ENCODE measurements at regions not wholly inside any gene's neighbourhood (a gene's known extent, or its start where the extent isn't known, plus 50 kb on each side); places are given as distances from the start of the nearest gene placed in this dataset.

- Histone ChIP-seq H3K79me2 (ENCODE audit: insufficient read depth, low read length) (no peaks in the 10 kb centered on the region), H3K4me3 (ENCODE audit: insufficient read depth, low read length) (no peak overlapping the region), H3K36me3 (ENCODE audit: insufficient read depth, low read length) (no peaks in the 10 kb centered on the region), H3K27me3 (ENCODE audit: insufficient read depth, low read length) (no peaks in the 10 kb centered on the region), H3K9me3 (ENCODE audit: low read depth, low read length) (peaks cover 2% of the 10 kb centered on the region), H3K27ac (ENCODE audit: low read depth, low read length) (no peak overlapping the region), H3K4me1 (ENCODE audit: insufficient read depth, low read length) (no peaks in the 10 kb centered on the region), H4K20me1 (ENCODE audit: insufficient read depth, low read length) (no peaks in the 10 kb centered on the region), H2AFZ (ENCODE audit: low read length) (no peak overlapping the region), H3K4me2 (ENCODE audit: insufficient read depth, low read length) (no peak overlapping the region)
- TF ChIP-seq CTCF (IDR thresholded peaks at IDR 0.05; ENCODE audit: extremely low read depth, low read depth, low read length) = no peak
- DNase-seq (ENCODE audit: insufficient read length, low spot score, missing footprints) = no peak
Measured at GRCh38 chr6:23591761-23592160, 534.3 kb upstream of the NRSN1 start.

GRCh38 chr6:23600118-23600517 lies 525.9 kb upstream of the NRSN1 start:
- H3K9me3 ChIP-seq (ENCODE audit: low read depth, low read length) = no peaks in the 10 kb centered on the region
- H3K4me1 ChIP-seq (ENCODE audit: insufficient read depth, low read length) = no peaks in the 10 kb centered on the region
- DNase-seq (ENCODE audit: insufficient read length, low spot score, missing footprints) = no peak
- no peak overlapping the region for H2AFZ ChIP-seq (ENCODE audit: low read length)
- no peak overlapping the region for H3K27ac ChIP-seq (ENCODE audit: low read depth, low read length)
- H4K20me1 ChIP-seq (ENCODE audit: insufficient read depth, low read length) = no peaks in the 10 kb centered on the region
- no peaks in the 10 kb centered on the region for H3K27me3 ChIP-seq (ENCODE audit: insufficient read depth, low read length)
- H3K79me2 ChIP-seq (ENCODE audit: insufficient read depth, low read length) = no peaks in the 10 kb centered on the region
- no peak overlapping the region for H3K4me2 ChIP-seq (ENCODE audit: insufficient read depth, low read length)
- H3K36me3 ChIP-seq (ENCODE audit: insufficient read depth, low read length) = no peaks in the 10 kb centered on the region
- H3K4me3 ChIP-seq (ENCODE audit: insufficient read depth, low read length) = no peak overlapping the region
- TF ChIP-seq CTCF (IDR thresholded peaks at IDR 0.05; ENCODE audit: extremely low read depth, low read depth, low read length) = no peak

- Histone ChIP-seq H4K20me1 (ENCODE audit: insufficient read depth, low read length) (no peaks in the 10 kb centered on the region), H3K4me2 (ENCODE audit: insufficient read depth, low read length) (no peak overlapping the region), H3K36me3 (ENCODE audit: insufficient read depth, low read length) (no peaks in the 10 kb centered on the region), H3K27me3 (ENCODE audit: insufficient read depth, low read length) (no peaks in the 10 kb centered on the region), H2AFZ (ENCODE audit: low read length) (no peak overlapping the region), H3K4me1 (ENCODE audit: insufficient read depth, low read length) (no peaks in the 10 kb centered on the region), H3K4me3 (ENCODE audit: insufficient read depth, low read length) (no peak overlapping the region), H3K79me2 (ENCODE audit: insufficient read depth, low read length) (no peaks in the 10 kb centered on the region), H3K9me3 (ENCODE audit: low read depth, low read length) (no peaks in the 10 kb centered on the region), H3K27ac (ENCODE audit: low read depth, low read length) (no peak overlapping the region)
- TF ChIP-seq CTCF (IDR thresholded peaks at IDR 0.05; ENCODE audit: extremely low read depth, low read depth, low read length) = no peak
- no peak for DNase-seq (ENCODE audit: insufficient read length, low spot score, missing footprints)
Measured at GRCh38 chr6:23601811-23602345, 524.1 kb upstream of the NRSN1 start.

- H3K79me2 ChIP-seq (ENCODE audit: insufficient read depth, low read length) = no peaks in the 10 kb centered on the region
- no peak overlapping the region for H3K27ac ChIP-seq (ENCODE audit: low read depth, low read length)
- no peak overlapping the region for H3K4me3 ChIP-seq (ENCODE audit: insufficient read depth, low read length)
- DNase-seq (ENCODE audit: insufficient read length, low spot score, missing footprints) = no peak
- H3K4me1 ChIP-seq (ENCODE audit: insufficient read depth, low read length) = no peaks in the 10 kb centered on the region
- TF ChIP-seq CTCF (IDR thresholded peaks at IDR 0.05; ENCODE audit: extremely low read depth, low read depth, low read length) = no peak
- H3K4me2 ChIP-seq (ENCODE audit: insufficient read depth, low read length) = no peak overlapping the region
- no peaks in the 10 kb centered on the region for H4K20me1 ChIP-seq (ENCODE audit: insufficient read depth, low read length)
- no peaks in the 10 kb centered on the region for H3K36me3 ChIP-seq (ENCODE audit: insufficient read depth, low read length)
- no peak overlapping the region for H2AFZ ChIP-seq (ENCODE audit: low read length)
- H3K9me3 ChIP-seq (ENCODE audit: low read depth, low read length) = no peaks in the 10 kb centered on the region
- no peaks in the 10 kb centered on the region for H3K27me3 ChIP-seq (ENCODE audit: insufficient read depth, low read length)
Measured at GRCh38 chr6:23608931-23609435, 517.0 kb upstream of the NRSN1 start.

All from osteoblast (primary cell).